ENCODE measurements at regions not wholly inside any gene's neighbourhood (a gene's known extent, or its start where the extent isn't known, plus 50 kb on each side); places are given as distances from the start of the nearest gene placed in this dataset.

GRCh38 chr15:46389739-46390138 is 754.9 kb downstream of the SQOR start:
- TF ChIP-seq CTCF (IDR thresholded peaks at IDR 0.05; ENCODE audit: low read depth, low read length, missing input control) (no peak), RXRA (IDR thresholded peaks at IDR 0.05) (no peak), NR2F2 (IDR thresholded peaks at IDR 0.05) (no peak), EGR1 (IDR thresholded peaks at IDR 0.05; ENCODE audit: low read depth in 2 of 2) (no peak), MAX (IDR thresholded peaks at IDR 0.05) (no peak)
